HCT116 (cell line): ENCODE measurements at regions not wholly inside any gene's neighbourhood (a gene's known extent, or its start where the extent isn't known, plus 50 kb on each side); places are given as distances from the start of the nearest gene placed in this dataset.

Source experiments
- ATAC-seq: fragments of 200-7000 bp; cut with Tn5 transposase; 2 replicates; pipeline ENCODE4 v1.9.1; 2020; ENCODE audit warnings: mild to moderate bottlenecking, moderate library complexity
- BruUV-seq: library from RNA; stranded (reverse); fragments of 400-500 nt; replicated peaks from 2 replicates; lab custom pipeline; 2021; lab: Mats Ljungman, UMichigan
- CTCF ChIA-PET: fragments of 300-600 bp; sonication (Branson Sonifier 250); formaldehyde crosslinking; loops from one replicate; lab custom pipeline; 2021; ENCODE audit warnings: antibody characterized with exemption; lab: Charles Lee
- POLR2A ChIA-PET: fragments of 300-600, 350-600 bp; sonication (Branson Sonifier 250); formaldehyde crosslinking; loops from one replicate; lab custom pipeline; 2021; ENCODE audit warnings: antibody characterized with exemption; lab: Charles Lee
- RAD21 ChIA-PET, 2 experiments: fragments of 300-600 bp; sonication (Branson Sonifier 250); formaldehyde crosslinking; loops; one replicate each; lab custom pipeline; 2023; ENCODE audit warnings: low total read pairs in 2 of 2; ENCODE audit not compliant: uncharacterized antibody in 2 of 2, unreplicated experiment in 2 of 2, low non-redundant PET in 1 of 2; lab: Charles Lee
- DNase-seq: peaks from one replicate; pipeline ENCODE4 v3.0.0-alpha.2; 2010; ENCODE audit warnings: low read depth, low spot score
- H2AFZ ChIP-seq: fragments of 200-600 bp; shearing (Covaris generic), sonication (generic); 2 replicates; pipeline ENCODE4 v1.6.1; 2017; ENCODE audit warnings: low read depth, mixed run types, mixed read lengths, antibody characterized with exemption, low read length; ENCODE audit not compliant: poor library complexity, severe bottlenecking
- H3K27ac ChIP-seq: 2 replicates; pipeline ENCODE4 v1.5.1; 2012; ENCODE audit warnings: low read depth, low read length
- H3K27me3 ChIP-seq: fragments of 200-600 bp; sonication (generic); 2 replicates; pipeline ENCODE4 v1.6.1; 2016; ENCODE audit warnings: mixed run types, low read length, mixed read lengths; ENCODE audit not compliant: insufficient read depth
- H3K36me3 ChIP-seq, 2 experiments: fragments of 200-500 bp in 1 of 2; fragments of 200-600 bp in 1 of 2; sonication (Bioruptor generic) in 1 of 2; sonication (generic) in 1 of 2; 2 replicates each; pipeline versions ENCODE4 v1.5.1 to v1.6.1; 2014 to 2016; ENCODE audit warnings: low read length in 2 of 2, inconsistent platforms in 1 of 2, mixed read lengths in 1 of 2, mixed run types in 1 of 2; ENCODE audit not compliant: insufficient read depth in 2 of 2, control insufficient read depth in 1 of 2
- H3K4me1 ChIP-seq, 2 experiments: fragments of 200-600 bp in 1 of 2; sonication (generic) in 1 of 2; 2 replicates each; pipeline versions ENCODE4 v1.5.1 to v1.6.1; 2012 to 2017; ENCODE audit warnings: low read length in 2 of 2, inconsistent platforms in 1 of 2, mild to moderate bottlenecking in 1 of 2, mixed read lengths in 1 of 2, mixed run types in 1 of 2, moderate library complexity in 1 of 2; ENCODE audit not compliant: insufficient read depth in 2 of 2, control insufficient read depth in 1 of 2
- H3K4me2 ChIP-seq: fragments of 200-600 bp; sonication (generic); 2 replicates; pipeline ENCODE4 v1.6.1; 2017; ENCODE audit warnings: mixed run types, low read length, mixed read lengths
- H3K4me3 ChIP-seq, 2 experiments: fragments of 200-600 bp in 1 of 2; sonication (generic) in 1 of 2; replicated peaks in 1 of 2; 2 replicates each; pipeline ENCODE4 v1.5.1; 2011 to 2016; ENCODE audit warnings: low read length in 2 of 2, control low read depth in 1 of 2, low read depth in 1 of 2, mild to moderate bottlenecking in 1 of 2, mixed read lengths in 1 of 2, mixed run types in 1 of 2
- H3K79me2 ChIP-seq: fragments of 200-600 bp; sonication (generic); 2 replicates; pipeline ENCODE4 v1.6.1; 2017; ENCODE audit warnings: mild to moderate bottlenecking, mixed run types, low read length, moderate library complexity, mixed read lengths; ENCODE audit not compliant: insufficient read depth
- H3K9ac ChIP-seq: fragments of 200-600 bp; sonication (generic); 2 replicates; pipeline ENCODE4 v1.6.1; 2016; ENCODE audit warnings: low read length, mixed read lengths
- H3K9me2 ChIP-seq: fragments of 200-600 bp; sonication (generic), shearing (Covaris generic); 2 replicates; pipeline ENCODE4 v1.6.1; 2017; ENCODE audit warnings: mixed run types, mild to moderate bottlenecking, moderate library complexity; ENCODE audit not compliant: insufficient read depth
- H3K9me3 ChIP-seq, 2 experiments: fragments of 200-500 bp in 1 of 2; fragments of 200-600 bp in 1 of 2; sonication (Bioruptor generic) in 1 of 2; sonication (generic) in 1 of 2; 2 replicates each; pipeline ENCODE4 v1.6.1; 2014 to 2017; ENCODE audit warnings: low read length in 2 of 2, mixed read lengths in 2 of 2, inconsistent platforms in 1 of 2, low read depth in 1 of 2, mild to moderate bottlenecking in 1 of 2, mixed run types in 1 of 2, moderate library complexity in 1 of 2; ENCODE audit not compliant: control insufficient read depth in 1 of 2, insufficient read depth in 1 of 2
- H4K20me1 ChIP-seq: fragments of 200-600 bp; sonication (generic), shearing (Covaris generic); 2 replicates; pipeline ENCODE4 v1.6.1; 2017; ENCODE audit warnings: mixed run types, mild to moderate bottlenecking, moderate library complexity; ENCODE audit not compliant: insufficient read depth
- ATF3 ChIP-seq: IDR thresholded peaks from 2 replicates; pipeline ENCODE4 v1.6.1; 2012
- CEBPB ChIP-seq: IDR thresholded peaks from 2 replicates; pipeline ENCODE4 v1.6.1; 2012; ENCODE audit warnings: low read depth
- CTCF ChIP-seq, 3 experiments: fragments of 200-600 bp in 1 of 3; sonication (generic) in 1 of 3; IDR thresholded peaks in 2 of 3; conservative IDR thresholded peaks in 1 of 3; 2 replicates each; pipeline ENCODE4 v1.5.1; 2012 to 2017; ENCODE audit warnings: low read depth in 2 of 3, low read length in 2 of 3, antibody characterized with exemption in 1 of 3, borderline replicate concordance in 1 of 3, control low read depth in 1 of 3, mild to moderate bottlenecking in 1 of 3, mixed read lengths in 1 of 3, mixed run types in 1 of 3, moderate library complexity in 1 of 3; ENCODE audit not compliant: insufficient read depth in 1 of 3
- EGR1 ChIP-seq: IDR thresholded peaks from 2 replicates; pipeline ENCODE4 v1.6.1; 2012; ENCODE audit warnings: low read depth
- EZH2phosphoT487 ChIP-seq: fragments of 200-600 bp; IDR thresholded peaks from 2 replicates; pipeline ENCODE4 v1.6.1; 2018; ENCODE audit warnings: antibody characterized with exemption, borderline replicate concordance
- FOSL1 ChIP-seq: IDR thresholded peaks from 2 replicates; pipeline ENCODE4 v1.6.1; 2012; ENCODE audit warnings: low read depth
- JUND ChIP-seq: IDR thresholded peaks from 2 replicates; pipeline ENCODE4 v1.6.1; 2012
- MAX ChIP-seq: IDR thresholded peaks from 2 replicates; pipeline ENCODE4 v1.6.1; 2012
- POLR2A ChIP-seq: IDR thresholded peaks from 2 replicates; pipeline ENCODE4 v1.7.0; 2011; ENCODE audit warnings: borderline replicate concordance; ENCODE audit not compliant: insufficient read depth, insufficient read length; ENCODE audit errors: extremely low read depth
- POLR2AphosphoS5 ChIP-seq: IDR thresholded peaks from 2 replicates; pipeline ENCODE4 v1.6.1; 2011; ENCODE audit warnings: mild to moderate bottlenecking, low read depth, low read length, moderate library complexity
- RAD21 ChIP-seq: IDR thresholded peaks from 2 replicates; pipeline ENCODE4 v1.6.1; 2012; ENCODE audit warnings: low read depth, mild to moderate bottlenecking
- REST ChIP-seq: IDR thresholded peaks from 2 replicates; pipeline ENCODE4 v1.6.1; 2012; ENCODE audit warnings: low read depth
- SIN3A ChIP-seq: IDR thresholded peaks from 2 replicates; pipeline ENCODE4 v1.6.1; 2012; ENCODE audit warnings: low read depth
- YY1 ChIP-seq: IDR thresholded peaks from 2 replicates; pipeline ENCODE4 v1.6.1; 2011; ENCODE audit warnings: low read length, low read depth, moderate library complexity, mild to moderate bottlenecking; ENCODE audit not compliant: insufficient replicate concordance; ENCODE audit errors: extremely low read depth
- ZBTB33 ChIP-seq: IDR thresholded peaks from 2 replicates; pipeline ENCODE4 v1.6.1; 2011; ENCODE audit warnings: mild to moderate bottlenecking, low read length, moderate library complexity; ENCODE audit not compliant: insufficient replicate concordance; ENCODE audit errors: extremely low read depth
- ZFX ChIP-seq: fragments of 450-650 bp; IDR thresholded peaks from 2 replicates; pipeline ENCODE4 v1.6.1; 2017
- intact Hi-C: fragments of 100-400 bp; cut with micrococcal nuclease; formaldehyde crosslinking; loops from 2 replicates; pipeline ENCODE4 v1.10.0; 2022

GRCh38 chr1:82810601-82811000, 1009.9 kb downstream of the ADGRL2 start:
- H3K27me3 ChIP-seq, result no peaks in the 10 kb centered on the region
- no peaks in the 10 kb centered on the region; a peak in 1 of 4 replicates for H3K9me3 ChIP-seq
- no peaks in the 10 kb centered on the region for H4K20me1 ChIP-seq
- ChIA-PET POLR2A (no interaction called here), CTCF (no interaction called here), RAD21 (no interaction called here)
- no peaks in the 10 kb centered on the region for H3K36me3 ChIP-seq
- H3K79me2 ChIP-seq, result no peaks in the 10 kb centered on the region
- no peak overlapping the region for H3K9ac ChIP-seq
- no peaks in the 10 kb centered on the region for H3K4me1 ChIP-seq
- no peaks in the 10 kb centered on the region for H3K9me2 ChIP-seq
- DNase-seq (no peak), ATAC-seq (no peak)
- no TSS peak for BruUV-seq
- no peak overlapping the region for H2AFZ ChIP-seq
- no peak overlapping the region for H3K27ac ChIP-seq
- intact Hi-C loops, result no loop called here
- no peak for TF ChIP-seq REST
- TF ChIP-seq CEBPB, result no peak
- no peak for TF ChIP-seq MAX
- TF ChIP-seq YY1, result no peak
- no peak for TF ChIP-seq SIN3A
- TF ChIP-seq ZBTB33, result no peak
- TF ChIP-seq JUND, result no peak
- no peak for TF ChIP-seq POLR2AphosphoS5
- TF ChIP-seq CTCF (IDR thresholded peaks at IDR 0.05 in 2 of 3, conservative IDR thresholded peaks at IDR 0.05 in 1 of 3; ENCODE audit: borderline replicate concordance in 1 of 3, insufficient read depth in 1 of 3, low read depth in 2 of 3, low read length in 2 of 3), result no peak
- TF ChIP-seq EGR1, result no peak
- TF ChIP-seq RAD21, result no peak
- no peak for TF ChIP-seq EZH2phosphoT487
- no peak for TF ChIP-seq ZFX
- no peak for TF ChIP-seq ATF3
- TF ChIP-seq POLR2A, result no peak
- TF ChIP-seq FOSL1, result no peak
- no peak overlapping the region for H3K4me3 ChIP-seq
- H3K4me2 ChIP-seq, result no peak overlapping the region
